GM12878 (cell line): ENCODE measurements at regions not wholly inside any gene's neighbourhood (a gene's known extent, or its start where the extent isn't known, plus 50 kb on each side); places are given as distances from the start of the nearest gene placed in this dataset.

Experiments used
- ATAC-seq: fragments of 200-7000 bp; cut with Tn5 transposase; 3 replicates; pipeline ENCODE4 v1.9.1; 2020; ENCODE audit warnings: mild to moderate bottlenecking, moderate library complexity
- BruUV-seq: library from RNA; stranded (reverse); fragments of 400-500 nt; replicated peaks from 2 replicates; lab custom pipeline; 2021; lab: Mats Ljungman, UMichigan
- CTCF ChIA-PET: fragments of 300-600 bp; sonication (Branson Sonifier 250); formaldehyde crosslinking; extraction: SDS; loops from one replicate; lab custom pipeline; 2021; ENCODE audit warnings: inconsistent platforms; lab: Yijun Ruan, JAX
- POLR2A ChIA-PET: fragments of 350-600 bp; formaldehyde crosslinking; extraction: SDS; loops from one replicate; lab custom pipeline; 2021; ENCODE audit warnings: inconsistent platforms; lab: Charles Lee
- RAD21 ChIA-PET: fragments of 300-600 bp; sonication (Branson Sonifier 250); formaldehyde crosslinking; loops from one replicate; lab custom pipeline; 2023; ENCODE audit warnings: antibody characterized with exemption; ENCODE audit not compliant: unreplicated experiment; lab: Charles Lee
- SMC1A ChIA-PET: fragments of 300-600 bp; sonication (Branson Sonifier 250); formaldehyde crosslinking; loops from one replicate; lab custom pipeline; 2023; ENCODE audit not compliant: unreplicated experiment, uncharacterized antibody; lab: Charles Lee
- DNase-seq: peaks from one replicate; pipeline ENCODE4 v3.0.0-alpha.2; 2011; ENCODE audit warnings: low read depth, low spot score
- FAIRE-seq: peaks from 3 replicates; lab custom pipeline; 2011; peaks lifted over from hg19 to GRCh38; lab: Jason Lieb, UNC
- H2AFZ ChIP-seq: 2 replicates; pipeline ENCODE4 v1.6.0; 2011; ENCODE audit warnings: low read depth, low read length, control low read depth; ENCODE audit not compliant: control insufficient read depth
- H3K27ac ChIP-seq: 2 replicates; pipeline ENCODE4 v1.5.1; 2011; ENCODE audit warnings: control low read depth; ENCODE audit not compliant: control insufficient read depth, insufficient read depth
- H3K27me3 ChIP-seq, 2 experiments: replicated peaks in 1 of 2; 2 replicates each; pipeline versions ENCODE4 v1.6.0 to v1.6.1; 2011; ENCODE audit warnings: low read length in 1 of 2; ENCODE audit not compliant: control insufficient read depth in 2 of 2, insufficient read depth in 2 of 2
- H3K36me3 ChIP-seq, 2 experiments: 2 replicates each; pipeline ENCODE4 v1.5.1; 2011; ENCODE audit warnings: low read length in 1 of 2; ENCODE audit not compliant: control insufficient read depth in 2 of 2, insufficient read depth in 2 of 2
- H3K4me1 ChIP-seq: 2 replicates; pipeline ENCODE4 v1.6.1; 2011; ENCODE audit warnings: mild to moderate bottlenecking, low read length, moderate library complexity, mixed read lengths; ENCODE audit not compliant: control insufficient read depth, insufficient read depth
- H3K4me2 ChIP-seq: 2 replicates; pipeline ENCODE4 v1.6.0; 2011; ENCODE audit warnings: control low read depth; ENCODE audit not compliant: control insufficient read depth, insufficient read depth
- H3K4me3 ChIP-seq: fragments of 200-600 bp; sonication (generic); 2 replicates; pipeline ENCODE4 v1.5.1; 2016
- H3K79me2 ChIP-seq: 2 replicates; pipeline ENCODE4 v1.6.0; 2011; ENCODE audit warnings: low read length; ENCODE audit not compliant: control insufficient read depth, insufficient read depth
- H3K9ac ChIP-seq: 2 replicates; pipeline ENCODE4 v1.8.0; 2011; ENCODE audit warnings: low read length, control low read depth, mixed read lengths; ENCODE audit not compliant: control insufficient read depth, insufficient read depth
- H3K9me3 ChIP-seq: replicated peaks from 3 replicates; pipeline ENCODE4 v1.5.1; 2011; ENCODE audit warnings: mild to moderate bottlenecking, low read length; ENCODE audit not compliant: control insufficient read depth, insufficient read depth
- H4K20me1 ChIP-seq: 2 replicates; pipeline ENCODE4 v1.6.0; 2011; ENCODE audit not compliant: control insufficient read depth, insufficient read depth
- WGBS: methylation state at CpG from one replicate; pipeline ENCODE4 v1.1.6; 2016; ENCODE audit warnings: low lambda C conversion rate; ENCODE audit not compliant: insufficient replicate concordance, insufficient coverage; ENCODE audit errors: missing lambda C conversion rate; 5-methylcytosine and 5-hydroxymethylcytosine counted together
- in situ Hi-C: fragments of 300-500 bp; cut with MboI; formaldehyde crosslinking; loops from 9 replicates; pipeline ENCODE4 v1.14.3; 2018; ENCODE audit warnings: mixed read lengths
- intact Hi-C: fragments of 100-400 bp; cut with micrococcal nuclease; formaldehyde crosslinking; loops from one replicate; pipeline ENCODE4 v1.14.2; 2022; ENCODE audit not compliant: unreplicated experiment
- TF ChIP-seq, protein P1 (sequence below): IDR thresholded peaks from 2 replicates; pipeline ENCODE4 v1.6.1; 2012; ENCODE audit warnings: improper control_type of control experiment, low read depth, low read length; ENCODE audit not compliant: insufficient replicate concordance

GRCh38 chr2:129777762-129778583, 201.5 kb upstream of the RAB6C start:
- H3K79me2 ChIP-seq = no peaks in the 10 kb centered on the region
- no peak for ATAC-seq
- no peak for DNase-seq
- ChIA-PET POLR2A (no interaction called here), CTCF (no interaction called here), RAD21 (no interaction called here), SMC1A (no interaction called here)
- intact Hi-C loops (no loop called here), in situ Hi-C loops (no loop called here)
- BruUV-seq = no TSS peak
- H3K9ac ChIP-seq = no peak overlapping the region
- H3K4me3 ChIP-seq = no peak overlapping the region
- TF ChIP-seq, protein P1, sequence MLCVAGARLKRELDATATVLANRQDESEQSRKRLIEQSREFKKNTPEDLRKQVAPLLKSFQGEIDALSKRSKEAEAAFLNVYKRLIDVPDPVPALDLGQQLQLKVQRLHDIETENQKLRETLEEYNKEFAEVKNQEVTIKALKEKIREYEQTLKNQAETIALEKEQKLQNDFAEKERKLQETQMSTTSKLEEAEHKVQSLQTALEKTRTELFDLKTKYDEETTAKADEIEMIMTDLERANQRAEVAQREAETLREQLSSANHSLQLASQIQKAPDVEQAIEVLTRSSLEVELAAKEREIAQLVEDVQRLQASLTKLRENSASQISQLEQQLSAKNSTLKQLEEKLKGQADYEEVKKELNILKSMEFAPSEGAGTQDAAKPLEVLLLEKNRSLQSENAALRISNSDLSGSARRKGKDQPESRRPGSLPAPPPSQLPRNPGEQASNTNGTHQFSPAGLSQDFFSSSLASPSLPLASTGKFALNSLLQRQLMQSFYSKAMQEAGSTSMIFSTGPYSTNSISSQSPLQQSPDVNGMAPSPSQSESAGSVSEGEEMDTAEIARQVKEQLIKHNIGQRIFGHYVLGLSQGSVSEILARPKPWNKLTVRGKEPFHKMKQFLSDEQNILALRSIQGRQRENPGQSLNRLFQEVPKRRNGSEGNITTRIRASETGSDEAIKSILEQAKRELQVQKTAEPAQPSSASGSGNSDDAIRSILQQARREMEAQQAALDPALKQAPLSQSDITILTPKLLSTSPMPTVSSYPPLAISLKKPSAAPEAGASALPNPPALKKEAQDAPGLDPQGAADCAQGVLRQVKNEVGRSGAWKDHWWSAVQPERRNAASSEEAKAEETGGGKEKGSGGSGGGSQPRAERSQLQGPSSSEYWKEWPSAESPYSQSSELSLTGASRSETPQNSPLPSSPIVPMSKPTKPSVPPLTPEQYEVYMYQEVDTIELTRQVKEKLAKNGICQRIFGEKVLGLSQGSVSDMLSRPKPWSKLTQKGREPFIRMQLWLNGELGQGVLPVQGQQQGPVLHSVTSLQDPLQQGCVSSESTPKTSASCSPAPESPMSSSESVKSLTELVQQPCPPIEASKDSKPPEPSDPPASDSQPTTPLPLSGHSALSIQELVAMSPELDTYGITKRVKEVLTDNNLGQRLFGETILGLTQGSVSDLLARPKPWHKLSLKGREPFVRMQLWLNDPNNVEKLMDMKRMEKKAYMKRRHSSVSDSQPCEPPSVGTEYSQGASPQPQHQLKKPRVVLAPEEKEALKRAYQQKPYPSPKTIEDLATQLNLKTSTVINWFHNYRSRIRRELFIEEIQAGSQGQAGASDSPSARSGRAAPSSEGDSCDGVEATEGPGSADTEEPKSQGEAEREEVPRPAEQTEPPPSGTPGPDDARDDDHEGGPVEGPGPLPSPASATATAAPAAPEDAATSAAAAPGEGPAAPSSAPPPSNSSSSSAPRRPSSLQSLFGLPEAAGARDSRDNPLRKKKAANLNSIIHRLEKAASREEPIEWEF = no peak
- no peaks in the 10 kb centered on the region for H3K9me3 ChIP-seq
- H3K36me3 ChIP-seq = no peaks in the 10 kb centered on the region
- no peak overlapping the region for H3K4me2 ChIP-seq
- H3K27ac ChIP-seq = no peak overlapping the region
- WGBS = 17% methylated on average over 9 of the region's 9 CpGs
- FAIRE-seq = no peak
- H3K4me1 ChIP-seq = no peaks in the 10 kb centered on the region
- H4K20me1 ChIP-seq = no peaks in the 10 kb centered on the region
- no peak overlapping the region for H2AFZ ChIP-seq
- no peaks in the 10 kb centered on the region; a peak in 1 of 4 replicates for H3K27me3 ChIP-seq
